ENCODE measurements at regions not wholly inside any gene's neighbourhood (a gene's known extent, or its start where the extent isn't known, plus 50 kb on each side); places are given as distances from the start of the nearest gene placed in this dataset.
"Not testable (repeated sequence)": the region's sequence is repeated elsewhere in the genome, so short reads cannot be mapped to it uniquely, and the experiment has no call there.

DNA sequence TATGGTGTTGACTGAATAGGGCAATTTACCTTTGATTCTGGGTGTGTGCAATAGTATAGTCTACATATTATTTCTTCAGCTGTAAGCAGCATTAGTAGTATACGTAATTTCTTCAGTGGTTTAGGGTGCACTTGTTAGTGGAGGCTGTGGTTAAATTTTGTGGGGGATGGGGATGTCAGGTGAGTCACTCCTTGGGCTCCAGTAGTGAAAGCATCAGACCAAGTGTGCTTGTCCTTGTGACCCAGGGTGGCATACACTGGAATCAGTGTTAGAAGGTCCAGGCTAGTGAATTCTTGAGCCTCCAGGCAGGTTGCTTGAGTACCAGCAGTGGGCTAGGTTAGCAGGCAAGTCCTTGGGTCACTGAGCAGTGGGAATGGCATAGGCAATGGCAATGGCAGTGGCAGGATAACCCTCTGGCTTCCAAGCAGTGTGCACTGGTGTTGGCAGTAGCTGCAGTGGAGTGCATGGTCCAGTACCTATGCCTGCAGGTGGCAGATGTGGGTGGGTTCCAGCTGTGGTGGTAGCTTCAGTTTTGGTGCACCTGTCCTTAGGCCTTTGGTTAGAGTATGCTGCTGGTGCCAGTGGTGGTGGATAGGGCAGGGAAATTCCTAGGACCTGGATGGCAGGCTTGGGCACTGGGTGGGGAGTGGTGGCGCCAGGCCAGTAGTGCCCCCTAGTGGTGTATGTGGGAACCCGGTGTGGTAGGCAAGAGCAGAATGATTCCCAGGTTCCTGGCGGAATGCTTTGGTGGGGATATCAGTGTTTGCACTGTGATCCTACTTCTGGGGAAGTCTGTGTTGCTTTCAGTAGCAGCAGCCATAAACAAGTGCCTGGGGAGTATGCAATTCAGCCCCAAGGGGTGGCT, 531.0 kb downstream of the SMARCA1 start:
- no peak for DNase-seq (ENCODE audit: low read depth in 2 of 3, low spot score in 1 of 3)

GRCh38 chrX:128975745-128976144, 547.5 kb downstream of the SMARCA1 start:
- peak in 1 of 3 donors; percentile 11 for DNase-seq (ENCODE audit: low read depth in 2 of 3, low spot score in 1 of 3)

GRCh38 chrX:128973033-128973432, 550.3 kb downstream of the SMARCA1 start:
- DNase-seq (ENCODE audit: low read depth in 2 of 3, low spot score in 1 of 3) = no peak

DNA sequence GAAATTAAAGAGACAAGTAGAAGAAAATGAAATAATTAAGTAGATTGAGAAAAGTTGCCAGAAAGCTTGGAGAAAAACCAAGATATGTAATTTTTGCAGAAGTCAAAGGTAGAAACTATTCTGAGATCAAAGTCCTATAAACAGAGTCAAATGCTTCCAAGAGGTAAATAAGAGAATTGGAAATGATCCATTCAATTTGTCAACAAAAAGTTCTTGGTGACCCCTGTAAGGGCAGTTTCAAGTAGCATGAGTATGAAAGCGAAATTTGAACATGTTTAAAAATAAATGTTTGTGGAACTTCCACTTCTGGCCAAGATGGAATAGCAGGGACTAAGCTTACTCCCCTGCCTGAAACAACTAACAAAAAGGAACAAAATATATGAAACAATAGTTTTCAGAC, 562.0 kb downstream of the SMARCA1 start:
- no peak for DNase-seq (ENCODE audit: low read depth in 2 of 3, low spot score in 1 of 3)

DNA sequence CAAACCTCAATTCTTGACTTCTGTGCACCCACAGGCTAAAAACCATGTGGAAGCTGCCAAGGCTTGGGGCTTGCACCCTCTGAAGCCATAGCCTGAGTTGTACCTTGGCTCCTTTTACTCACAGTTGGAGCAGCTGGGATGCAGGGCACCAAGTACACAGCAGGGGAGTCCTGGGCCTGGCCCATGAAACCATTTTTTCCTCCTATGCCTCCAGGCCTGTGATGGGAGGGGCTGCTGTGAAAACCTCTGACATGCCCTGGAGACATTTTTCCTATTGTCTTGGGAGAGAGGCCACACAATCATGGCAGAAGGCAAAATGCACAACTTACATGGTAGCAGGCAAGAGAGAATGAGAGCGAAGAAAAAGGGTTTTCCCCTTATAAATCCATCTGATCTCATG, 568.6 kb downstream of the SMARCA1 start:
- DNase-seq (ENCODE audit: low read depth in 2 of 3, low spot score in 1 of 3) = not testable (repeated sequence)

GRCh38 chrX:128931071-128931470, 592.2 kb downstream of the SMARCA1 start:
- no peak for DNase-seq (ENCODE audit: low read depth in 2 of 3, low spot score in 1 of 3)

DNA sequence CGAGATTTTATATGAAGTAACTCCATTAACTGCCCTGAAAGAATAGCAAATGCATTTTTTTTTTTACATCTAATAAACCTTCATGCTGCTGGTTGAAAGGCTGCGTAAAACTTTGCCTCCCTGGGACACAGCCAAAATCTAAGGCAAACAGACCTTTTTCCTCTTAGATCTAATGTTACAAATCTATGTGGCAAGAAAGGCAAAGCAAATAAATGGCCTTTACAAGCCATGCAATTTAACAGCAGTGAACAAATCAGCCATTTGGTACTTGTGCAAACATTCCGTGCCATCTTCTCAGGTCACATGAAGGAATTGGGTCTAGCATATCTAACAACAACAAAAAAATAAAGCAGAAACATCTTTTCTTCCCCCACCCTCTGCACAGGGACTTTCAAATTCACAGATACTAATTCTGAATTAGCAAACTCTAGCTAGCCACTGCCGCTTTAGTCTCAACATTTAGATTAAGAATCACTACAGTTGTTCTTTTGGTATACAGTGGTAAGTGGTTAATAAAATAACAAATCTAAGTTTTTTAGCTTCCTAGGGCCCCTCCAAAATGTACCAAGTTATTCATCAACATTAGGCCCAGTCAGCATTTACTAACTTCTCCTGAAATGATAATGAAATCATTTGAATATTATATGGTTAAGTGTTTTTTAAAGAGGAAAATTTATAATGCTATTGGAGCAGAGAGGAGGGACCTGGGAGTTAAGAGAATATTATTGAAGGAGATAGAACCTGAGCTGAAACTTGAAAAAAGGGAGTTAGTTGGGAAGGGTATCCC, 593.8 kb downstream of the SMARCA1 start:
- DNase-seq (ENCODE audit: low read depth in 2 of 3, low spot score in 1 of 3) = no peak

GRCh38 chrX:128928636-128929035, 594.7 kb downstream of the SMARCA1 start:
- DNase-seq (ENCODE audit: low read depth in 2 of 3, low spot score in 1 of 3) = no peak

GRCh38 chrX:128927363-128927762, 595.9 kb downstream of the SMARCA1 start:
- DNase-seq (ENCODE audit: low read depth in 2 of 3, low spot score in 1 of 3) = no peak

- no peak for DNase-seq (ENCODE audit: low read depth in 2 of 3, low spot score in 1 of 3)
Observed at GRCh38 chrX:128906753-128907152, 616.5 kb downstream of the SMARCA1 start.

- no peak for DNase-seq (ENCODE audit: low read depth in 2 of 3, low spot score in 1 of 3)
Observed at GRCh38 chrX:128901018-128901417, 622.3 kb downstream of the SMARCA1 start.

- no peak for DNase-seq (ENCODE audit: low read depth in 2 of 3, low spot score in 1 of 3)
Observed at GRCh38 chrX:128897621-128898020, 625.7 kb downstream of the SMARCA1 start.

DNA sequence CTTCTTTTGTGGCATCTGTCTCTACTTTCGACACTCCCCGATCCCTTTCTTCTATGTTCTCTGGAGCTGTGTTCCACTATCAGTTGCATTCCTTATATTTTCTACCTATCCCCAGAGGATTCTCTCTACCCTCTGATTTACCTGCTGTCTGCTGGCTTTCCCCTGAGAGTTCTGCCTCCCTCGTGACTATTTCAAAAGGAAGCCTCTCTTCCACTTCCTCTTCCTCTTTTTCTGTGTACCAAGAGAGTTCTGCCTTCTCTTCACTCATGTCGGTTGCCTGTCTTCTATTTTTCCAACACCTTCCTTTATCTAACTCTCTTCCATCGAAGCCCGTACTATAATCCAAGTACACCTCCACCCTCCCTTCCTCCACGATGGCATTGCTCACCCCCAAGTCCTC, 631.7 kb downstream of the SMARCA1 start:
- DNase-seq (ENCODE audit: low read depth in 2 of 3, low spot score in 1 of 3) = no peak

- no peak for DNase-seq (ENCODE audit: low read depth in 2 of 3, low spot score in 1 of 3)
Observed at GRCh38 chrX:128884430-128884829, 638.9 kb downstream of the SMARCA1 start.

- no peak for DNase-seq (ENCODE audit: low read depth in 2 of 3, low spot score in 1 of 3)
Observed at GRCh38 chrX:128883650-128884049, 639.6 kb downstream of the SMARCA1 start.

GRCh38 chrX:128870361-128870760, 652.9 kb downstream of the SMARCA1 start:
- DNase-seq (ENCODE audit: low read depth in 2 of 3, low spot score in 1 of 3) = no peak

- no peak for DNase-seq (ENCODE audit: low read depth in 2 of 3, low spot score in 1 of 3)
Observed at GRCh38 chrX:128862557-128862956, 660.7 kb downstream of the SMARCA1 start.

GRCh38 chrX:128848374-128848773, 674.9 kb downstream of the SMARCA1 start:
- DNase-seq (ENCODE audit: low read depth in 2 of 3, low spot score in 1 of 3) = no peak

GRCh38 chrX:128846385-128846784, 676.9 kb downstream of the SMARCA1 start:
- DNase-seq (ENCODE audit: low read depth in 2 of 3, low spot score in 1 of 3) = no peak

GRCh38 chrX:128818690-128819089, 704.6 kb downstream of the SMARCA1 start:
- no peak for DNase-seq (ENCODE audit: low read depth in 2 of 3, low spot score in 1 of 3)

- no peak for DNase-seq (ENCODE audit: low read depth in 2 of 3, low spot score in 1 of 3)
Observed at GRCh38 chrX:128816919-128817318, 706.4 kb downstream of the SMARCA1 start.

- no peak for DNase-seq (ENCODE audit: low read depth in 2 of 3, low spot score in 1 of 3)
Observed at GRCh38 chrX:128807367-128807766, 715.9 kb downstream of the SMARCA1 start.
